NCI-H345 treated with DMSO at 0.1 percent for 48 hours (cell line): ENCODE measurements at regions not wholly inside any gene's neighbourhood (a gene's known extent, or its start where the extent isn't known, plus 50 kb on each side); places are given as distances from the start of the nearest gene placed in this dataset.
A peak's percentile ranks its signal among the peaks of the same experiment; 100 is the strongest.
"Not testable (repeated sequence)": the region's sequence is repeated elsewhere in the genome, so short reads cannot be mapped to it uniquely, and the experiment has no call there.

Source experiments
- DNase-seq: peaks from one replicate; lab custom pipeline; 2025; ENCODE audit not compliant: unreplicated experiment; lab: John Stamatoyannopoulos, UW

- DNase-seq: no peak
These were observed 198.2 kb upstream of the SEMA6A start for GRCh38 chr5:116772806-116773205.

- no peak for DNase-seq
These were observed 197.5 kb upstream of the SEMA6A start for GRCh38 chr5:116772152-116772501.

GRCh38 chr5:116771466-116772151 is 197.0 kb upstream of the SEMA6A start:
- DNase-seq: no peak

- DNase-seq: not testable (repeated sequence)
These were observed 195.3 kb upstream of the SEMA6A start for GRCh38 chr5:116769953-116770352.

GRCh38 chr5:116769470-116769869 is 194.8 kb upstream of the SEMA6A start:
- no peak for DNase-seq

GRCh38 chr5:116766470-116766947 is 191.9 kb upstream of the SEMA6A start:
- DNase-seq: no peak

- no peak for DNase-seq
These were observed 190.8 kb upstream of the SEMA6A start for GRCh38 chr5:116765441-116765840.

- no peak for DNase-seq
These were observed 190.3 kb upstream of the SEMA6A start for GRCh38 chr5:116764941-116765340.

- DNase-seq: no peak
These were observed 189.6 kb upstream of the SEMA6A start for GRCh38 chr5:116763987-116764866.

- peak; percentile 2 for DNase-seq
These were observed 185.4 kb upstream of the SEMA6A start for GRCh38 chr5:116759860-116760640.

GRCh38 chr5:116757326-116757725 is 182.7 kb upstream of the SEMA6A start:
- DNase-seq: no peak

GRCh38 chr5:116756531-116756930 is 181.9 kb upstream of the SEMA6A start:
- no peak for DNase-seq

GRCh38 chr5:116754556-116754955 is 179.9 kb upstream of the SEMA6A start:
- no peak for DNase-seq

- DNase-seq: no peak
These were observed 177.1 kb upstream of the SEMA6A start for GRCh38 chr5:116751684-116752083.

- no peak for DNase-seq
These were observed 176.3 kb upstream of the SEMA6A start for GRCh38 chr5:116750631-116751580.

GRCh38 chr5:116747881-116748280 is 173.3 kb upstream of the SEMA6A start:
- DNase-seq: no peak

- no peak for DNase-seq
These were observed 172.0 kb upstream of the SEMA6A start for GRCh38 chr5:116746668-116747067.

- no peak for DNase-seq
These were observed 166.1 kb upstream of the SEMA6A start for GRCh38 chr5:116740771-116741170.

- DNase-seq: no peak
These were observed 164.9 kb upstream of the SEMA6A start for GRCh38 chr5:116739571-116739970.

GRCh38 chr5:116738615-116739261 is 164.1 kb upstream of the SEMA6A start:
- no peak for DNase-seq
